HG03280 (cell line): ENCODE measurements at regions not wholly inside any gene's neighbourhood (a gene's known extent, or its start where the extent isn't known, plus 50 kb on each side); places are given as distances from the start of the nearest gene placed in this dataset.
A peak's percentile ranks its signal among the peaks of the same experiment; 100 is the strongest.

Source experiments
- ATAC-seq: cut with Tn5 transposase; IDR thresholded peaks from one replicate; pipeline ENCODE4 v1.9.1; 2021; ENCODE audit warnings: mild to moderate bottlenecking, moderate library complexity; ENCODE audit not compliant: unreplicated experiment

- ATAC-seq: no peak
Measured at GRCh38 chr11:92382311-92382710, 157.7 kb downstream of the FAT3 start.

- ATAC-seq: no peak
Measured at GRCh38 chr11:92383430-92383829, 158.8 kb downstream of the FAT3 start.

DNA sequence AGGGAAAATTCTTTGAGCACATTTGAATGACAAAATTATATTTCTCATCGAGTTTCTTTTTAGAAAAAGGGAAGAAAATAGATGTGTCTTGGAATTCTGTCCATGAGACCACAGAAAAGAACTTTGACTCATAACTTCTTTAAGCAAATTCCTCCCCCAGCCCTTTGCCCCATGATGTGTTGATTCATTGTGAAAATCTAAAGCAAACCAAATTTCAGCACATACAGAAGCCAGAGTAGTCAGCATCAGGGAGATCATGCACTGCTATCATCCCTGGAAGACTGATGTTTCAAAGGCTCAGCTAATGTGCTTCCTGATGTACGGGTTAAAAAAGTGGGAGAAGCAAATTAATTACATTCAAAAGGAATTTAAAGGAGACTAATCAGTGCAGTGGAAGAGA is 159.7 kb downstream of the FAT3 start:
- no peak for ATAC-seq

- no peak for ATAC-seq
Measured at GRCh38 chr11:92384802-92385201, 160.2 kb downstream of the FAT3 start.

GRCh38 chr11:92386577-92386976 is 162.0 kb downstream of the FAT3 start:
- ATAC-seq: no peak

DNA sequence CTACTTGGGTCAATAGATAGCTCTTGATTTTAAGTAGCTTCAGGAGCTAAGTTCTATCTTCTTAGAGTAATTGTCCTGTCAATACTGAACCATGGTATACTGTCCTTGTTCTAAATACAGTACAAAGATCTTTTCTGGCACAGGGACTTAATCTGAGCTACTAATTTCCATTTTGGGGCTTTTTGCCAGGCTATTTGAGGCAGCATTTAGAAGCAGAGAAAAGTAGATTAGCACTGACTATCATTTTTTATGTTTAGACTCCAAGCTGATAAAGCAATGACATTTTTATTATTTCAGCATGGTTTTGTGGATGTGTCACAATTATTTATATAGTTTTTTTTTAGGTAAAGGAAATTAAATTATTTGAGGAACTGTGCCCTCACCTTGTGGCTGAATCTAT is 163.2 kb downstream of the FAT3 start:
- no peak for ATAC-seq

DNA sequence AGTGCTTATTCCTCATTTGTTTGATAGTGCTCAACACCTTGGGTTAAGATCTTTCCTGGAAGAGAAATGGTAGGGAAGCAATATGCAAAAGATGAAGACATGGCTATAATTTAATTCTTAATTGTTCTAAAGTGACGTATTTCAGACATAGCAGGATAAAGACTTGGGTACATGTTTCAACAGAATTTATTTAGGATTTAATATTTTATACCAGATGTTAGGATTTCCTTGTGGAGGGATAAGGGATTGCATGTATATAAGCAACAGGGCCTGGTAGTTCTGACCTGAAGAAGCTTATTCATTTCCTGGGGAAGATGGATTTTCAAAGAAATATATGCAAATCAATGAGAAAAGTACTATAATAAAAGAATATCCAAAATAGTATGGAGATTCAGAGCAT is 163.8 kb downstream of the FAT3 start:
- ATAC-seq: no peak

GRCh38 chr11:92390783-92391182 is 166.2 kb downstream of the FAT3 start:
- ATAC-seq: no peak

GRCh38 chr11:92391364-92391763 is 166.7 kb downstream of the FAT3 start:
- no peak for ATAC-seq

DNA sequence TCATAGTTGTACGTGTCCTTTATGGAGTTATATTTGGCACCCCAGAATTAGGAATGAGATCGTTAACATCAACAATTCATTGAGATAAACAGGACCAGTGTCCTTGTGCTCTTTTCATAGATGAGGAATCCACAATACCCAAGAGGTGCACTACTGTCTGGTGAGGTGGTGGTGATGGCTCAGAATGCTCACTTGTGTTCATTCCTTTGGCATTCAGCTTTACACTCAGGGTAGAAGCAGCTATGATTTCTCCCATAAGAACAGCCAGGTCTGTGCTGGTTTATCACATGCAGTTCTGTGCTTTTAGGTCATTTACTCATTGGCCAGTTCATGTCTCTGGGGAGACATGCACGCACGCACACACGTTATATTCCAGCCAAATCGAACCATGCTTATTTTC is 167.2 kb downstream of the FAT3 start:
- no peak for ATAC-seq

- ATAC-seq: no peak
Measured at GRCh38 chr11:92393218-92393617, 168.6 kb downstream of the FAT3 start.

DNA sequence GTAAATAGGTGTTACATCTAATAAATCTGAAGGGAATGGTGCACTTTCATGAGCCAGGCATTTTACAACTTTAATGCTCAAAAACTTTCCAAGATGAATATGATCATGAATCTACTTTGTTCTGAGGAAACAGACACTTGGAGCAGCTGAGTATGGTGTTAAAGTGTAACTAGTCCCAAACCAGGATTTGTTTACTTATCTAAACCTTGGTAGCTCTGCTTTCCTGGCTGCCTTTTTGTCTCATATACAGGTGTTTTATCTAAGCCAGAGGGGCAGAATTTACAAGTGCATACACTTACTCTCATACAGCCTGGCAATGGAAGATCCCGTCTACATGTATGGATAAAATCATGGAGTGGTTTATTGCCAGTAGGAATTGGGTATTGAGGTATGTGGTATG is 171.5 kb downstream of the FAT3 start:
- ATAC-seq: no peak

- ATAC-seq: no peak
Measured at GRCh38 chr11:92397221-92397755, 172.7 kb downstream of the FAT3 start.

DNA sequence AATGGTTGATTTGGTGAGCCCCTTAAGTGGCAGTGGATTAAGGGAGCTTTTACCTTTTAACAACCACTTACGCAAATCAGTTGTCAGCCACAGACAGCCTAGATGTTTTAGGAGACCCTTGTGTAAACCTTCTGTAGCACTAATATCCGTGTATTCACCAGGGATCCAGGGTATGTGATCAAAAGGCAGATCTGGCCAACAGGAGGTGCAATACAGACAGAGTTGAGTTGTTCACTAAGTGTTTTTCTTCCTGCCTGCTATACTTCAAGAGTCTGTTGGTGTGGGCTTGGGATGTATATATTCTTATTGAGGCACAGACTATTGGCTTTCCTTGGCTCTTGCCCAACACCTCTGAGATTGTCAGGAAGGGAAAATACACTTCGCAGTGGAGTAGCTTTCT is 175.1 kb downstream of the FAT3 start:
- no peak for ATAC-seq

- no peak for ATAC-seq
Measured at GRCh38 chr11:92401520-92401919, 176.9 kb downstream of the FAT3 start.

- ATAC-seq: no peak
Measured at GRCh38 chr11:92406472-92406871, 181.9 kb downstream of the FAT3 start.

GRCh38 chr11:92409355-92409754 is 184.7 kb downstream of the FAT3 start:
- ATAC-seq: no peak

GRCh38 chr11:92409956-92410355 is 185.3 kb downstream of the FAT3 start:
- ATAC-seq: no peak

DNA sequence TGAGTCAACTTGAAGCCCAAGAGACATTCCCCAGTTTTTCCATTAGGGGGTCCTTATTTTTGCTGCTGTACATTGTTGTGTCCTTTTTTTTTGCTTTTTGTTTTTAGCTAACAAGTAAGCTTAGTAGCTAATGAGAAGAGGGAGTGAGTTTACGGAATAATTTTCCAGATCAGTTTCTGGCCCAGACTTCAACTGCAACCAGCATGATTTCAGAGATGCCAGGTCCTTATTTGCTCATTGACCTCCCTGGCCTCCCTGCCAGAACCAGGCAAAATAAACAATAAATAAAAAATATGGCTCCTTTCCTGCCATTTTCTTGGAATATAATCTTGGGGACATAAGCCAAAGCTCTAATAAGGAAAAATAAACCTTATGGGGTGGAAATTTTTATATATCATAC is 185.9 kb downstream of the FAT3 start:
- no peak for ATAC-seq

DNA sequence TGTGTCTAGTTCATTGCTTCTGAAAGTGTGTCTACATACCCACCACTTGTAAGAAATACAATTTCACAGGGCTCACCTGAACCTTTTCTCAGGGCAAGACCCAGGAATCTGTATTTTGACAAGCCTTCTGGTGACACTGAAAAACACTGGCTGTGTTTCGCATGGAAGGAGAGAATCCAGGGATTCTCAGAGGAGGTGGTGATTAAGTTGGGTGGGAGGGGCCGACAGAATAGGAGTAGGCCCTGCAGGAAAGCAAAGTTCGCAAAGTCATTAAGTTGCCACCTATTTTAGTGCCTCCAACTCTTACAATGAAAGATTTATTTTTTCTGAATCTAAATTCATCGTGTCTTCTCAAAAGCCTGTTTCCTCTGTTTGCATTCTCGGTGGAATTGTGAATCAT is 186.8 kb downstream of the FAT3 start:
- no peak for ATAC-seq

GRCh38 chr11:92413757-92414513 is 189.3 kb downstream of the FAT3 start:
- peak; percentile 81 for ATAC-seq

DNA sequence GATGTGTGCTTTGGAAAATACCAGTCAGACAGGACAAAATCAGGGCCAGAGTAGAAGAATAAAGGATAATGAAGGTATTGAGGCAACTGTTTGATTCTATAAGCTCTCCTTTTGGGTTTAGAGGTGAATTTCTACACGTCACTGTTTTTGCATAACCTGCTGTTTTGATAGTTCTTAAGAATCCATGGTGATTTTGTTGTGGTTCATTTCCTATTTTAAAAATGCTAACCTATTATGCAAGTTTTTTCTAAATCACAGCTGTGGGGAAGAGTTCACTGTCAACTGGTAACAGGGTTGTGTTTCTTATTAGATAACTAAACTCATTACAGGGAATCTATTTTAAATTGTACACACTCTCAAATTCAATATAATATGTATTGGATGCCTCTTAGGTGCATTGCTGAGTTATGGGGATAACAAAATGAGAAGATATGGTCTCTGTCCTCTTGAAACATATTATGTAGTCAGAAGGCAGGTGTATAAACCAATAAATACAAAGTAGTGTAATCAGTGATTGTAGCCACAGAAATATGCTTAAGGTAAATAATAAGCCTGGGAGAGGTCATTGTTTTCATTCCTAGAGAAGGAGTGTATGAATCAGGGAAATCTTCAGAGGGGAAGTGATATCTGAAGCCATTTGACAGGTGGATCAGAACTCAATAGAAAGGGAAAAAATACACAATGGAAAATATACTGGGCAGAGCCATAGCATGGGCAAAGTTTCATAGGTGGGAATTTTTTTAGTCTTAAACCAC is 192.5 kb downstream of the FAT3 start:
- ATAC-seq: no peak
